ENCODE measurements at regions not wholly inside any gene's neighbourhood (a gene's known extent, or its start where the extent isn't known, plus 50 kb on each side); places are given as distances from the start of the nearest gene placed in this dataset.

DNA sequence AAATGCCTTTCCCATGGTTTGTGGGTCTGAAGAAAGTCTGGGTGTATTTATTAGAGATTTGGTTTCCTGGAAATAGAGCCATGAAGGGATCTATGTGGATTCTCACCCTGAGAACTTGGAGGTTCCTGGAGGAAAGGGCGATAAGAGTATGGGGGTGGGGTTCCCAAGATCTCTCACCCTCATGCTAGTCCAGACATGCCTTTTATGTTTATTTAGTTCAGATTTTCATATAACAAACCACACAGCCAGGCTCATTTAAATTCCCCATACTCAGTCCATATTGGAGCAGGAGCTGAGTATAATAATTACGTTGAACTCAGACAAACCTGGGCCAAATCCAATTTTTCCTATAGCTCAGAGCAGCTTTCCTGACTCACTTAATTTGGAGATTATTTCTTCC, 566.6 kb downstream of the GOLGA6L6 start:
- TF ChIP-seq, protein P1, sequence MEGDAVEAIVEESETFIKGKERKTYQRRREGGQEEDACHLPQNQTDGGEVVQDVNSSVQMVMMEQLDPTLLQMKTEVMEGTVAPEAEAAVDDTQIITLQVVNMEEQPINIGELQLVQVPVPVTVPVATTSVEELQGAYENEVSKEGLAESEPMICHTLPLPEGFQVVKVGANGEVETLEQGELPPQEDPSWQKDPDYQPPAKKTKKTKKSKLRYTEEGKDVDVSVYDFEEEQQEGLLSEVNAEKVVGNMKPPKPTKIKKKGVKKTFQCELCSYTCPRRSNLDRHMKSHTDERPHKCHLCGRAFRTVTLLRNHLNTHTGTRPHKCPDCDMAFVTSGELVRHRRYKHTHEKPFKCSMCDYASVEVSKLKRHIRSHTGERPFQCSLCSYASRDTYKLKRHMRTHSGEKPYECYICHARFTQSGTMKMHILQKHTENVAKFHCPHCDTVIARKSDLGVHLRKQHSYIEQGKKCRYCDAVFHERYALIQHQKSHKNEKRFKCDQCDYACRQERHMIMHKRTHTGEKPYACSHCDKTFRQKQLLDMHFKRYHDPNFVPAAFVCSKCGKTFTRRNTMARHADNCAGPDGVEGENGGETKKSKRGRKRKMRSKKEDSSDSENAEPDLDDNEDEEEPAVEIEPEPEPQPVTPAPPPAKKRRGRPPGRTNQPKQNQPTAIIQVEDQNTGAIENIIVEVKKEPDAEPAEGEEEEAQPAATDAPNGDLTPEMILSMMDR (IDR thresholded peaks at IDR 0.05; ENCODE audit: insufficient read depth, low read depth, low read length): no peak
- no peak for TF ChIP-seq EZH2 (IDR thresholded peaks at IDR 0.05; ENCODE audit: insufficient read depth, low read length)
